Breast epithelium (tissue), 3 donors: ENCODE measurements at regions not wholly inside any gene's neighbourhood (a gene's known extent, or its start where the extent isn't known, plus 50 kb on each side); places are given as distances from the start of the nearest gene placed in this dataset.

Experiments used
- POLR2A ChIP-seq: fragments of 450-650 bp; IDR thresholded peaks from one replicate; pipeline ENCODE4 v1.6.1; 2016; ENCODE audit warnings: antibody characterized with exemption, mild to moderate bottlenecking, moderate library complexity
- POLR2AphosphoS5 ChIP-seq, 3 donors: sonication (generic); formaldehyde crosslinking; IDR thresholded peaks; one replicate each; pipeline ENCODE4 v1.6.1; 2017; ENCODE audit warnings: antibody characterized with exemption in 3 of 3
- TF ChIP-seq, protein P1 (sequence below), 3 donors: fragments of 450-650 bp; IDR thresholded peaks; one replicate each; pipeline ENCODE4 v1.5.1; 2016 to 2017; ENCODE audit warnings: antibody characterized with exemption in 3 of 3, mild to moderate bottlenecking in 3 of 3, moderate library complexity in 3 of 3

DNA sequence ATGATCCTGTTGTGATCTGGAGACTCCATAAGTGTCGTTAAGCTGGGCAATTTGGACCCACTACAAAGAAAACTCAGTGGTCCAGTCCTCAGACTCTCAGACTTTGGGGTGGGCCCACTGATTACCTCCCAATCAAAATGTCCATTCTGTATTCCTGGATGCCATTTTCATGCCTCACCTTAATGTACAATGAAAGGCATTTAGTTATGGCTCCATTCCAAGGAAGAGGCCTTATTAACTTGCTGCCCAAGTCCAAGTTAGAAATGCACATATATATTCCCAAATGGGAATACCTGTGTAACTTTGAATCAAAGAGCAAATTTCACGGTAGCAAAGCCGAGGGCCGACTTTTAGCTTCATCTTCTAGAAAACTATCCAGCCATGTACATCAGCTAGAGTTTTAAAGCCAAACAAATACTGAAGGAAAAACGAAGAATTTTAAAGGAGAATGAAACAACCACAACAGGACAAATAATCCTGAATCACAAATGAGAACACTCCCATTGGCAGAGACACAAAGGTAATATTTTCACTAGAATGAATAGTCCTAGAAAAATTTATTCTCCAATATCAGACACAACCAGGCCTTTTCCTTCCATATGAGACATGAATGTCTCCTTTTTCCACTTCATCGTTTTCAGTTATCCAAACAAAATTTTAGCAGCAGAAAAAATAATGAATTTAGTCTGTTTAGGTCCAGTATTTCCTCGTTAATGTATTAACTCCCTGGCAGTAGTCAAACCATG, 63.7 kb upstream of the HHIP start:
- no peak for TF ChIP-seq POLR2A
- TF ChIP-seq, protein P1, sequence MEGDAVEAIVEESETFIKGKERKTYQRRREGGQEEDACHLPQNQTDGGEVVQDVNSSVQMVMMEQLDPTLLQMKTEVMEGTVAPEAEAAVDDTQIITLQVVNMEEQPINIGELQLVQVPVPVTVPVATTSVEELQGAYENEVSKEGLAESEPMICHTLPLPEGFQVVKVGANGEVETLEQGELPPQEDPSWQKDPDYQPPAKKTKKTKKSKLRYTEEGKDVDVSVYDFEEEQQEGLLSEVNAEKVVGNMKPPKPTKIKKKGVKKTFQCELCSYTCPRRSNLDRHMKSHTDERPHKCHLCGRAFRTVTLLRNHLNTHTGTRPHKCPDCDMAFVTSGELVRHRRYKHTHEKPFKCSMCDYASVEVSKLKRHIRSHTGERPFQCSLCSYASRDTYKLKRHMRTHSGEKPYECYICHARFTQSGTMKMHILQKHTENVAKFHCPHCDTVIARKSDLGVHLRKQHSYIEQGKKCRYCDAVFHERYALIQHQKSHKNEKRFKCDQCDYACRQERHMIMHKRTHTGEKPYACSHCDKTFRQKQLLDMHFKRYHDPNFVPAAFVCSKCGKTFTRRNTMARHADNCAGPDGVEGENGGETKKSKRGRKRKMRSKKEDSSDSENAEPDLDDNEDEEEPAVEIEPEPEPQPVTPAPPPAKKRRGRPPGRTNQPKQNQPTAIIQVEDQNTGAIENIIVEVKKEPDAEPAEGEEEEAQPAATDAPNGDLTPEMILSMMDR (IDR thresholded peaks at IDR 0.05), result no peak
- TF ChIP-seq POLR2AphosphoS5 (IDR thresholded peaks at IDR 0.05), result no peak
